Dermis microvascular lymphatic vessel endothelial cell (primary cell): ENCODE measurements at regions not wholly inside any gene's neighbourhood (a gene's known extent, or its start where the extent isn't known, plus 50 kb on each side); places are given as distances from the start of the nearest gene placed in this dataset.
A peak's percentile ranks its signal among the peaks of the same experiment; 100 is the strongest.

ENCODE experiments used
- DNase-seq, 2 donors: peaks; one replicate each; pipeline versions ENCODE4 v3.0.0 to v3.0.0-alpha.2; 2010; ENCODE audit warnings: low read depth in 2 of 2

DNA sequence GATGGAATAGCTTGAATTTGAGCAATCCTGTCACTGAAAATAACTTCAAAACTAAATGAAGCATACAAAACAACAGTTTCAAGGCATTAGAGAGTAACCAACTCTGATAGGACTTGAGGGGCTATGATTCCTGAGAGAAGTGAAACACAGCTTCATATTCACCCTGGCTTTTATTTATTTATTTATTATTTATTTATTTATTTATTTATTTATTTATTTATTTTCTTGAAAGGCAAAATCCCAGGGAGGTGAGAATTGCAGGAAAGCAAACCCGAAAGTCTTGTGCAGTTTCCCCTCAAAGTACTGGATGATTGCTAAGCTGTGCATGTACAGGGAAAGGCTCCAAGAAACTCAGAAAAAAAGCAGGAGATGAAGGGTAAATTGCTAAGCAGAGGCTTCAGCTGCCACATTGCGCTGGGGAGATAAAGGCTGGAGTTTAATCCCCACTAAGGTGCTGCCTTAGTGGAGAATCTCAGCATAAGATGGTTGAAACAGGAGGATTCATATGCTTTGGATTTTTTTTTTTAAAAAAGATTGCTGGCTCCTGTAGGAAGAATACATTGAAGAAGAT is 72.9 kb upstream of the COL24A1 start:
- no peak for DNase-seq

DNA sequence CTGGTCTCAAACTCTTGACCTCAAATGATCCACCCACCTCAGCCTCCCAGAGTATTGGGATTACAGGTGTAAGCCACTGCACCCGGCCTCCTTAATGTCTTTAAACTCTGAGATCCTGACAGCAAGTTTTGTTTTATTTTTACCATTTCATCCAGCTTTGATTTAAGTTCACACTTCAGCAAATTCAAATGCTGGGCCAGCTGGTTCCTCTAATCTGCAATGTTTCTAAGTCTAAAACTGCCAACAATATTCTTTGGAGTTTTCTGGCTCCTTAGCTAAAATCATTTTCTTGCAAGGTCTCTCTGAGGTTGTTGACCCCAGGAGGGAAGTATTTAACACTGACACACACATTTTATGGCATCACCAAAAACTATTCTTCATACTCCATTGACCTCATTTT is 72.0 kb upstream of the COL24A1 start:
- DNase-seq: no peak

DNA sequence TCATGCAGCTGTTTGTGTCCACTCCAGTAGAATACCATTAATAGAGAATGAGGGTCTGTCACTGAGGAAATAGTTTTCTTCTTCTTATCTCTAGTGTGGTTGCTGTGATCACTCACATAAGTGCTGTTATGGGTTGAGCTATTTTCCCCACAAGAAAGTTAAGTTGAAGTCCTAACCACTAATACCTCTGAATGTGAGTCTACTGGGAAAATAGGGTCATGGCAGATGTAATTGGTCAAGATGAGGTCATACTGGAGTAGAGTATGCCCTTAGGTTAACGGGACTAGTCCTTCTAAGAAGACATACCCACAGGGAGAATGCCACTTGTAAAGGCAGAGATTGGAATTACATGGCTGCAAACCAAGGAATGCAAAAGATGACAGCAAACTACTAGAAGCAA is 70.5 kb upstream of the COL24A1 start:
- DNase-seq: no peak

DNA sequence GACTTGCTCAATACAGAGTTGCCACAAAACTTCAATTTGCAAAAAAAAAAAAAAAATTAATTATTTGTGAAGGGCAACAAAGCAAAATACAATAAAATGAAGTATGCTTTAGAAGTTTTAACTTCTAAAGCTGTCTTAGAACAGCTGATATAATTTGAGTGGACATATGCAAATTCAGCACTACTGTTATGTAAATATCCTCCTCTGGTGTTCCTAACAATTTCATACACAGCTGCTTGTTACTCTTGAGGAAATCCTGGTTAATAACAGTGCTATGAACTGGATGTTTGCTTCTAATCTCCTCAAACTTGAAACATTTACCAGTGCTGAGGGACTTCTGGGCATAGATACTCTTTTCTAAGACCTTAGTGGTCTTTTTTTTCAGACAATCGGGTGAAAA is 69.6 kb upstream of the COL24A1 start:
- no peak for DNase-seq

DNA sequence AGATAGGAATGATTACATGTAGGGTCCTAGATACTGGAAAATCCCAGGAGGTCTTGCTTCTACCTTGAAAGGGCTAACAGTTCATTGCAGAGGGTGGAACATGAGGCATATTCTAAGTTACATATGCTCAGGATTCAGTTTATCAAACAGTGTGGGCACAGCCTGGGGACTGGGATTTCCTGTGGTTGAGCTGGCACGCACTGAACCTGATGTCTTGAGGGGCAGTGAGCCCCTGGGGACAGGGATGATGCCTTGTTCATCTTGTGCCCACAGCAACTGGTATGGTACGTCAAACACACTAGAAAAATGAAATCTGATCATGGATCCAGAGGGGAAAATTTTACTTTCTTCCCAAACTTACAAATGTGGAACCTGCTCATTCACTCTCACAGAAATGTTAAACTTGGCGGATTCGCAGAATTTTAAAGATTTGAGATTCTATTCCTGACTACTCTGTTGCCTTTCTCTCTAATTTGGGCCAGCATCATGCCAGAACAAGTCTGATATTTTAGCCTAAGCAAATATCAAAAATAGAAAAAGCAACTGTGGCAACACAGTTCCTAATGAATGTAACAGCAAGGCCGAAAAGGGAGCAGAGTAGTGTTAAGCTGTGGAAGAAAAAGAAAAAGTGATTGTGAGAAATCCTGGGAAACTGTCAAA is 68.2 kb upstream of the COL24A1 start:
- DNase-seq: no peak

DNA sequence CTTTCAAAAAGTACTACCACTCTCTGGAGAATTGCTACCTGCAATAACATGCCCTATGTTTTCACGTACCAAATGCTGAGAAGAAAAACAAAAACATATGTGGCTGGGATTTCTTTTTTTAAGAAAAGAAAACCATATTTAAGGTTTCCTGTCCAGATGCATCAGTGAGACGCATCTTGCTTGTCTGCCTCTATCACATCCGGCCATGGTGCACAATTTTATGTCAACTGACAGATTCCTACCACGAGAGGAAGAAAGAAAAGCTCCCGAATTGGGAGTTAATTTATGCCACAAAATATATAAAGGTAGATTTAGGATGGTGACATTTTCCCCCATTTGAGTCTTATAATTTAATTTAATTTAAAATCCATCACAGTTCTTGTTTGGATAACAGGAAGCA is 62.3 kb upstream of the COL24A1 start:
- no peak for DNase-seq

DNA sequence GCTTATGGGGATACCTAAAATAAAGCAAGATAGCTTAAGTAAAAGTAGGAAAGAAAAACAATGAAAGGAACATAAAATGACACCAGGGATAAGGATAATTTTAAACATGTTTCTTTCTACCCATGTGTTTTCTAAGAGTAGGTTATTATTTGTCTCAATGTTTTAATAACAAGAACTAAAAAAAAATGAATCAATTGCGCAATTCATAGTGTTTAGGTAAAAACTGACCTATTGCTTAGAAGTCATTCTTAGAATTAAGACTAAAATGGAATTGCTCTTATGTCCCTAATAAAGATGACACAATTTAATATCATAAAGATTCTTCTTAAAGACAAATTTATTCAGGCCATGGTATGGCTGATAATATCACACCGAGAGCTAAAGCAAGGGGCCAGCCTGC is 58.0 kb upstream of the COL24A1 start:
- DNase-seq: no peak

DNA sequence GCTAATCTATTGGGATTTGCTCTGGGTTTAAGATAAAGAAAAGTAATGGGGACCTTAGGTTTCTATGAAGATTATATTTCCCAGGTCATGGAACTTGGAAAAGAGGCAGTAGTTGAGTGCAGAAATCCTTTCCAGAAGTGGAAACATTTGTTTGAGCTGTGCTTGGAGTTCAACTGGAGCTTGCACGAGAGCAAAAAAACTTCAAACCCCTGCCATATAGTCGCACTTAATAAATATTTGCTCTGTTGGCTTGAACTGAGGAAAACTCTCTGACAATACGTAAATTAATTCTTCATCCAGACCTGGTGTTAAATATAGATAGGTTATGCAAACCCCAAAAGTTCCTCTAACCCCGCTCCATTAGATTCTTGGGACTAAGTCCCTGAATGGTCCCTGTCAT is 52.8 kb upstream of the COL24A1 start:
- no peak for DNase-seq

DNA sequence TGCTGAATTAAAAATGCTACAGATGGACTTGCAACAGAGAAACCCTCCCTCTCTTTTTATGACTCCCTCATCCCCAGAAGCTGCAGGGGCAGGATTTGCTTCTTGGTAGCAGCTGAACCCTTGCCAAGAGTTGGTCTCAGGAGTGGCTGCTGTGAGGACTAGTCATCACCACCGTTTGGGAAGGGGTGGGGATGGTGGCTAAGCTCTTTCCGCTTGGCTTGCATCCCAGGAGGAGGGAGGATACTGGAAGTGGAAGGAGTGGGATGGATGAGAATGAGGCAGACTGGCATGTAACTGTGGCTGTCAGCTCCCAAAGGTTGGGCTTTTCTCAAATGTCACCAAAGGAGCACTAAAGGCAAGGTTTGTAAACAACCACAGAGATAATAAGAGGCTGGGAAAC is 50.8 kb upstream of the COL24A1 start:
- DNase-seq: peak in 1 of 2 donors; percentile 1
